ENCODE measurements at regions not wholly inside any gene's neighbourhood (a gene's known extent, or its start where the extent isn't known, plus 50 kb on each side); places are given as distances from the start of the nearest gene placed in this dataset.

DNA sequence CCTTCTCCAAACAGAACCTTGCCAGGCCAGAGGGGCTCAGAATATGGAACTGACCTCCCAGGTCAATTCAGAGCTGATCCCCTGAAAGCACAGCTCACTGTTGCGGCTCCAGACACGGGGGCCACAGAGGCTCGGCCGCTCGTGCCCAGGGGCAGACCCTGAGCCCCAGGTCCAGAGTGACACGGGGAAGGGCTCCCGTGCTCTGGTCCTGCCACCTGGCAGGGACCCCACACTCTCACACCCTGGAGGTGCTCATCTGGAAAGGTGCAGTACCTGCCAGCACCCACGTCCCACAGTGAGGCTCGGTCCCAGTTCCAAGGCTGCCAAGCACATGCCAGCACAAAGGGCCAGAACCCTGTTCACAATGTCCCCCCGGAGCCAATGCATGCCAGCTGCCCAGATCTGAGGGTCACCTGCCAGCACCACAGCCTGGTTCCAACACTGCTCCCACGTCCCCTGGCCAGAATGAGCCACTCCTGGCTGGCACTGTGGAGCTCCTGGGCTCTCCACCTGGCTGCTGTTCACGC, 170.6 kb downstream of the SHANK2 start:
- H3K27ac ChIP-seq, result no peak overlapping the region
- no peaks in the 10 kb centered on the region for H3K36me3 ChIP-seq (replicated peaks in 1 of 2)
- intact Hi-C loops (cut with DNase I), result no loop called here
- DNase-seq, result no peak
- H3K9me3 ChIP-seq (replicated peaks in 1 of 3), result no peaks in the 10 kb centered on the region
- peaks cover 10% of the 10 kb centered on the region for H3K27me3 ChIP-seq
- no peak overlapping the region for H3K4me3 ChIP-seq
- 83 to 100% (median 95%) methylated on average over 3 to 12 of the region's 12 CpGs for WGBS, 4 donors
- H3K4me1 ChIP-seq (replicated peaks in 1 of 2), result no peaks in the 10 kb centered on the region
- no peak for TF ChIP-seq POLR2A (IDR thresholded peaks at IDR 0.05)
- TF ChIP-seq CTCF (IDR thresholded peaks at IDR 0.05), result no peak

GRCh38 chr11:71080239-71081097, 171.9 kb downstream of the SHANK2 start:
- intact Hi-C loops (cut with DNase I), result no loop called here
- WGBS, 4 donors, result 41 to 53% (median 53%) methylated on average over 15 to 25 of the region's 25 CpGs
- H3K4me3 ChIP-seq, result no peak overlapping the region
- no peaks in the 10 kb centered on the region for H3K4me1 ChIP-seq (replicated peaks in 1 of 2)
- H3K36me3 ChIP-seq (replicated peaks in 1 of 2), result no peaks in the 10 kb centered on the region
- TF ChIP-seq CTCF (IDR thresholded peaks at IDR 0.05) (peak; percentile 25 to 61 (median 55)), POLR2A (IDR thresholded peaks at IDR 0.05) (no peak)
- no peaks in the 10 kb centered on the region for H3K9me3 ChIP-seq (replicated peaks in 1 of 3)
- peaks cover 10% of the 10 kb centered on the region for H3K27me3 ChIP-seq
- peak; percentile 63 to 81 (median 74) for DNase-seq
- H3K27ac ChIP-seq, result no peak overlapping the region

GRCh38 chr11:71079795-71080194, 172.6 kb downstream of the SHANK2 start:
- TF ChIP-seq POLR2A (IDR thresholded peaks at IDR 0.05), result no peak
- TF ChIP-seq CTCF (IDR thresholded peaks at IDR 0.05), result no peak
- WGBS, 4 donors, result 57 to 84% (median 73%) methylated on average over 3 of the region's 3 CpGs
- no peak overlapping the region for H3K4me3 ChIP-seq
- peaks cover 10% of the 10 kb centered on the region for H3K27me3 ChIP-seq
- H3K9me3 ChIP-seq (replicated peaks in 1 of 3), result no peaks in the 10 kb centered on the region
- intact Hi-C loops (cut with DNase I), result no loop called here
- H3K36me3 ChIP-seq (replicated peaks in 1 of 2), result no peaks in the 10 kb centered on the region
- no peak overlapping the region for H3K27ac ChIP-seq
- no peaks in the 10 kb centered on the region for H3K4me1 ChIP-seq (replicated peaks in 1 of 2)
- DNase-seq, result no peak

GRCh38 chr11:71078482-71078881, 173.9 kb downstream of the SHANK2 start:
- Histone ChIP-seq H3K27me3 (peaks cover 10% of the 10 kb centered on the region), H3K9me3 (replicated peaks in 1 of 3) (no peaks in the 10 kb centered on the region), H3K4me1 (replicated peaks in 1 of 2) (no peaks in the 10 kb centered on the region), H3K4me3 (no peak overlapping the region), H3K36me3 (replicated peaks in 1 of 2) (no peaks in the 10 kb centered on the region), H3K27ac (no peak overlapping the region)
- intact Hi-C loops (cut with DNase I), result no loop called here
- 68 to 81% (median 74%) methylated on average over 5 to 6 of the region's 6 CpGs for WGBS, 4 donors
- no peak for DNase-seq
- no peak for TF ChIP-seq CTCF (IDR thresholded peaks at IDR 0.05)
- TF ChIP-seq POLR2A (IDR thresholded peaks at IDR 0.05), result no peak

Measured in adrenal gland (tissue), 9 donors.